Neuronal stem cell (in vitro differentiated cells): ENCODE measurements at regions not wholly inside any gene's neighbourhood (a gene's known extent, or its start where the extent isn't known, plus 50 kb on each side); places are given as distances from the start of the nearest gene placed in this dataset.
A peak's percentile ranks its signal among the peaks of the same experiment; 100 is the strongest.

Experiments
- DNase-seq: peaks from one replicate; pipeline ENCODE4 v3.0.0-alpha.2; 2013; ENCODE audit warnings: low spot score
- H2AFZ ChIP-seq: one replicate; pipeline ENCODE4 v1.6.1; 2013; ENCODE audit warnings: mild to moderate bottlenecking, low read length, inconsistent platforms
- H2AK5ac ChIP-seq: 2 replicates; pipeline ENCODE4 v1.6.1; 2013; ENCODE audit warnings: low read depth, mild to moderate bottlenecking, inconsistent platforms, low read length, moderate library complexity, mixed read lengths
- H2BK120ac ChIP-seq: 2 replicates; pipeline ENCODE4 v1.6.1; 2013; ENCODE audit warnings: low read depth, mild to moderate bottlenecking, inconsistent platforms, low read length, moderate library complexity, mixed read lengths
- H2BK12ac ChIP-seq: one replicate; pipeline ENCODE4 v1.6.1; 2013; ENCODE audit warnings: low read length, inconsistent platforms
- H2BK15ac ChIP-seq: 2 replicates; pipeline ENCODE4 v1.6.1; 2013; ENCODE audit warnings: mild to moderate bottlenecking, low read length, inconsistent platforms, mixed read lengths
- H2BK5ac ChIP-seq: one replicate; pipeline ENCODE4 v1.6.1; 2013; ENCODE audit warnings: inconsistent platforms, mild to moderate bottlenecking, low read length, moderate library complexity
- H3K14ac ChIP-seq: one replicate; pipeline ENCODE4 v1.6.1; 2013; ENCODE audit warnings: low read length, inconsistent platforms
- H3K18ac ChIP-seq: 2 replicates; pipeline ENCODE4 v1.6.1; 2013; ENCODE audit warnings: low read length, inconsistent platforms
- H3K23ac ChIP-seq: 2 replicates; pipeline ENCODE4 v1.6.1; 2013; ENCODE audit warnings: low read depth, mild to moderate bottlenecking, mixed read lengths, low read length, inconsistent platforms; ENCODE audit not compliant: poor library complexity
- H3K27ac ChIP-seq: replicated peaks from 3 replicates; pipeline ENCODE4 v1.5.1; 2013; ENCODE audit warnings: low read length, inconsistent platforms
- H3K27me3 ChIP-seq, 3 experiments: 2 replicates each; pipeline ENCODE4 v1.6.1; 2013; ENCODE audit warnings: low read length in 3 of 3, mild to moderate bottlenecking in 2 of 3, inconsistent platforms in 1 of 3, low read depth in 1 of 3, mixed read lengths in 1 of 3, moderate library complexity in 1 of 3; ENCODE audit not compliant: control insufficient read depth in 3 of 3, insufficient read depth in 3 of 3
- H3K36me3 ChIP-seq, 2 donors: replicated peaks in 1 of 2; 2 replicates each; pipeline ENCODE4 v1.6.1; 2013; ENCODE audit warnings: low read length in 2 of 2; ENCODE audit not compliant: control insufficient read depth in 2 of 2, insufficient read depth in 2 of 2
- H3K4ac ChIP-seq: 2 replicates; pipeline ENCODE4 v1.6.1; 2013; ENCODE audit warnings: inconsistent platforms, mild to moderate bottlenecking, low read length, moderate library complexity
- H3K4me1 ChIP-seq, 2 donors: 1 replicate in 1 of 2; 2 replicates in 1 of 2; pipeline ENCODE4 v1.6.1; 2013; ENCODE audit warnings: low read length in 2 of 2, low read depth in 1 of 2; ENCODE audit not compliant: control insufficient read depth in 2 of 2, insufficient read depth in 1 of 2
- H3K4me2 ChIP-seq: one replicate; pipeline ENCODE4 v1.6.1; 2013; ENCODE audit warnings: mild to moderate bottlenecking, low read length, inconsistent platforms; ENCODE audit not compliant: insufficient read depth, poor library complexity, severe bottlenecking
- H3K4me3 ChIP-seq, 2 donors: 2 replicates each; pipeline ENCODE4 v1.5.1; 2013; ENCODE audit warnings: low read length in 2 of 2, mild to moderate bottlenecking in 2 of 2, inconsistent platforms in 1 of 2, moderate library complexity in 1 of 2
- H3K79me1 ChIP-seq: one replicate; pipeline ENCODE4 v1.6.1; 2013; ENCODE audit warnings: low read depth, mild to moderate bottlenecking, inconsistent platforms, low read length, moderate library complexity
- H3K9ac ChIP-seq: one replicate; pipeline ENCODE4 v1.6.1; 2013; ENCODE audit warnings: mild to moderate bottlenecking, low read depth, low read length, inconsistent platforms; ENCODE audit not compliant: poor library complexity
- H3K9me3 ChIP-seq, 2 donors: replicated peaks in 1 of 2; 2 replicates each; pipeline versions ENCODE3 to v1.6.1; 2013; ENCODE audit warnings: low read length in 2 of 2, mild to moderate bottlenecking in 2 of 2, inconsistent platforms in 1 of 2, low read depth in 1 of 2, mixed read lengths in 1 of 2, moderate library complexity in 1 of 2; ENCODE audit not compliant: control insufficient read depth in 2 of 2, insufficient read depth in 1 of 2
- H4K8ac ChIP-seq: one replicate; pipeline ENCODE4 v1.6.1; 2013; ENCODE audit warnings: low read depth, mild to moderate bottlenecking, inconsistent platforms, low read length, moderate library complexity
- H4K91ac ChIP-seq: one replicate; pipeline ENCODE4 v1.6.1; 2013; ENCODE audit warnings: low read length, low read depth, mild to moderate bottlenecking, inconsistent platforms; ENCODE audit not compliant: poor library complexity
- WGBS, 2 donors: extraction: QIAGEN DNeasy Blood & Tissue Kit; methylation state at CpG; one replicate each; pipeline ENCODE4 v1.1.7; 2013; ENCODE audit warnings: missing lambda C conversion rate in 2 of 2, mixed read lengths in 1 of 2; ENCODE audit not compliant: insufficient read length in 2 of 2, insufficient replicate concordance in 1 of 2; ENCODE audit errors: extremely low coverage in 2 of 2; 5-methylcytosine and 5-hydroxymethylcytosine counted together

DNA sequence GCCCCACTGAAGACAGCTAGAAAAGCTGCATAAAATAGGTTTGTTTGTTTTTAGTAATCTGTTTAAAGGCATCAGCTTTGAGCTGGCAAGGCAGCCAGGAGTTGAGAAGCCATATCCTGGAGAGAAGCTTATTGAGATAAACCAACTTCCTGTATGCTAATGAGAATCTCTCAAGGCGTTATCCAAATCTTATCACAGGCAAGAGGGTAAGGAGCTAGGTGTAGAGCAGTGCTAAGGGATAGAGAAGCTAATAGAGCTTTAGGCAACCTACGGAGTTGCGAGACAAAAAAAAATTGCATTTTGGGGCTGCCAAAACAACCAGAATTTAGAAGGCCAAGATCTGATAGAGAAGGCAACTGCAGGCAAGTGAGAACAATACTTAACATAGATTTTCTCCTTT lies 641.6 kb downstream of the SH2D4B start:
- DNase-seq: no peak
- Histone ChIP-seq H3K4ac (no peak overlapping the region), H3K36me3 (no peaks in the 10 kb centered on the region), H3K23ac (no peak overlapping the region), H4K91ac (no peak overlapping the region), H3K27ac (no peak overlapping the region), H3K4me2 (no peak overlapping the region), H3K4me3 (no peak overlapping the region), H3K79me1 (no peaks in the 10 kb centered on the region), H2BK5ac (no peak overlapping the region), H2AFZ (peak overlapping the region; percentile 35), H3K18ac (no peak overlapping the region), H2BK12ac (no peak overlapping the region), H2BK120ac (no peak overlapping the region), H3K9ac (no peak overlapping the region), H3K9me3 (peaks cover 0 to 3% of the 10 kb centered on the region in 2 donors), H3K4me1 (no peaks in the 10 kb centered on the region), H2AK5ac (no peak overlapping the region), H3K14ac (no peak overlapping the region), H2BK15ac (no peak overlapping the region), H4K8ac (no peak overlapping the region), H3K27me3 (no peaks in the 10 kb centered on the region)
- WGBS, 2 donors: no CpG with 5 or more reads among the region's 3 CpGs

DNA sequence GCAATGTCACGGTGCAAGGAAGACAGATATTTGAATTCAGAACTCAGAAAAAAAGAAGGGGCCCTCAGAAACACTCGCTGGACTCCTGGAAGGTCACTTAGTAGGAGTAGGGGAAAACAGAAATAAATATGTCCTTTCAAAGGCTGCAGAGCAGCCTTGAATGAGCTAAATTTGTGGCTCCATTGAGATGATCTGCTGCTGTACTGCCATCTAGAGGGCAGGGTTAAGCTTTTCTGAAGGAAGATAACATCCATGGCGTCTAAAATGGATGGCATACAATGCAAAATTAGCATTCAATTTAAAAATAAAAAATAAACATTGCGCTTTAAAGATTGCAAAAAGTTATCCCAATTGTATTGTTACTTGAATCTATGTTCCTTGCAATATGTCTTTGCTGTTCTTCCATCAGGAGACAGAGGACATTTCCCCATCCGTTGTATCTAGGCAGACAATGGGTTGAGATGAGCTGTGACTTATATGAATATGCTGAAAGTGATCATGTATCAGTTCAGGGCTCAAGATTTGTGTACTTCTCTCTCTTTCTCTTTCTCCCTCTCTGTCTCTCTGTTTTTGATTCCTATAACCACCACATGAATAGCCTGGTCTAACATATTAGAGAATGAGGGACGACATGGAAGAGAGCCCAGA lies 642.2 kb downstream of the SH2D4B start:
- H2AFZ ChIP-seq: no peak overlapping the region
- H3K9me3 ChIP-seq: peaks cover 0 to 3% of the 10 kb centered on the region in 2 donors
- no peak overlapping the region for H2AK5ac ChIP-seq
- H3K18ac ChIP-seq: no peak overlapping the region
- H3K36me3 ChIP-seq: no peaks in the 10 kb centered on the region
- no peak overlapping the region for H4K91ac ChIP-seq
- no CpG with 5 or more reads among the region's 6 CpGs for WGBS, 2 donors
- no peak overlapping the region for H2BK12ac ChIP-seq
- no peaks in the 10 kb centered on the region for H3K4me1 ChIP-seq
- H3K27me3 ChIP-seq: no peaks in the 10 kb centered on the region
- DNase-seq: peak; percentile 9
- no peak overlapping the region for H3K4me3 ChIP-seq
- H3K14ac ChIP-seq: no peak overlapping the region
- no peak overlapping the region for H2BK5ac ChIP-seq
- no peak overlapping the region for H3K4me2 ChIP-seq
- no peak overlapping the region for H3K27ac ChIP-seq
- no peak overlapping the region for H3K4ac ChIP-seq
- H3K79me1 ChIP-seq: no peaks in the 10 kb centered on the region
- H2BK15ac ChIP-seq: no peak overlapping the region
- no peak overlapping the region for H3K23ac ChIP-seq
- no peak overlapping the region for H4K8ac ChIP-seq
- no peak overlapping the region for H2BK120ac ChIP-seq
- no peak overlapping the region for H3K9ac ChIP-seq

DNA sequence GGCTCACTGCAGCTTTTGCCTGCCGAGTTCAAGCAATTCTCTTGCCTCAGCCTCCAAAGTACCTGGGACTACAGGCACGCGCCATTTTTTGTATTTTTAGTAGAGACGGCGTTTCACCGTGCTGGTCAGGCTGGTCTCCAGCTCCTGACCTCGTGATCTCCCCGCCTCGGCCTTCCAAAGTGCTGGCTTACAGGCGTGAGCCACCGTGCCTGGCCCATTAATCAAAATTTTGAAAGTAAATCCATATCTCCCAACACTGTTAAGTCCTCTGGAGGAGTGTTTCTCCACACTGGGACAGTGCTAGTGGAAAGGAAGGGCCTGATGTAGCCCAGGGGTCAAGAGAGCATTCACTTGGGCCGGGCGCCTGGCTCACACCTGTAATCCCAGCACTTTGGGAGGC lies 644.6 kb downstream of the SH2D4B start:
- DNase-seq: no peak
- Histone ChIP-seq H3K4me3 (no peak overlapping the region), H3K79me1 (no peaks in the 10 kb centered on the region), H4K8ac (peak overlapping the region; percentile 43), H3K14ac (no peak overlapping the region), H3K27ac (no peak overlapping the region), H2BK12ac (no peak overlapping the region), H2BK15ac (no peak overlapping the region), H3K27me3 (no peaks in the 10 kb centered on the region), H3K18ac (no peak overlapping the region), H2BK5ac (no peak overlapping the region), H3K23ac (no peak overlapping the region), H4K91ac (no peak overlapping the region), H3K9me3 (no peaks in the 10 kb centered on the region), H3K4me1 (no peaks in the 10 kb centered on the region), H2AFZ (no peak overlapping the region), H2BK120ac (no peak overlapping the region), H2AK5ac (no peak overlapping the region), H3K36me3 (no peaks in the 10 kb centered on the region), H3K4me2 (no peak overlapping the region), H3K9ac (no peak overlapping the region), H3K4ac (peak overlapping the region; percentile 66)
- no CpG with 5 or more reads among the region's 13 CpGs for WGBS, 2 donors

DNA sequence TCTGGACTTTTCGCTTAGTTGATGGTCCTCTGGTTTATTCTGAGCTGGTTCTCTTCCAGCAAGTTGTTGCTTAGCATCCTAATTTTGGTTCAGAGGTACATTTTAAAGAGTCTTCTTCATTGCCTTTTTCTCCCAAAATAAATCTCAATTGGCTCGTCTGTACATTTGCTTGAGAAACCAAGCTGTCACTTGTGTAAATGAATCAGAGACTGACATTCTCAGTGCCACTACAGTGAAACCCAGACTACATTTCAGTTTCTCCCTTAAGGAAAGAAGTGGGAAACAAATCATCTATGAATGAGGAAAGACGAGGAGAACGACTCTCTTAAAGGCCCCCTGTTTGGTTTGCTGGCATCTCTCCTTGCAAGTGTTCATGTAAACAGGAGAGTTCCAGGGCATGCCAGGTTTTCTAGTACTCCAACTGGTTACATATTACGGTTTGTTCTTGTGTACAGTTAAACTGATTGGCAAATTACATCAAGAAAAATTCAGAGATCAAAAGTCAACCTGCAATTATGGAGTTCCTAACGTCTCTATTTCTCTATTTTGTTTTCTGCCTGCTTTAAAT lies 654.6 kb downstream of the SH2D4B start:
- Histone ChIP-seq H2BK5ac (no peak overlapping the region), H3K27ac (no peak overlapping the region), H2BK12ac (no peak overlapping the region), H3K23ac (no peak overlapping the region), H4K91ac (no peak overlapping the region), H3K4ac (no peak overlapping the region), H2BK15ac (no peak overlapping the region), H3K79me1 (no peaks in the 10 kb centered on the region), H2BK120ac (no peak overlapping the region), H3K14ac (no peak overlapping the region), H3K18ac (no peak overlapping the region), H2AK5ac (no peak overlapping the region), H3K4me1 (no peaks in the 10 kb centered on the region), H3K9me3 (no peaks in the 10 kb centered on the region), H3K4me2 (no peak overlapping the region), H4K8ac (no peak overlapping the region), H3K9ac (no peak overlapping the region), H3K4me3 (no peak overlapping the region), H3K27me3 (no peaks in the 10 kb centered on the region), H2AFZ (no peak overlapping the region), H3K36me3 (no peaks in the 10 kb centered on the region)
- no CpG with 5 or more reads among the region's 6 CpGs for whole genome bisulfite sequencing, 2 donors
- no peak for DNase-seq
